ENCODE measurements at regions not wholly inside any gene's neighbourhood (a gene's known extent, or its start where the extent isn't known, plus 50 kb on each side); places are given as distances from the start of the nearest gene placed in this dataset.

DNA sequence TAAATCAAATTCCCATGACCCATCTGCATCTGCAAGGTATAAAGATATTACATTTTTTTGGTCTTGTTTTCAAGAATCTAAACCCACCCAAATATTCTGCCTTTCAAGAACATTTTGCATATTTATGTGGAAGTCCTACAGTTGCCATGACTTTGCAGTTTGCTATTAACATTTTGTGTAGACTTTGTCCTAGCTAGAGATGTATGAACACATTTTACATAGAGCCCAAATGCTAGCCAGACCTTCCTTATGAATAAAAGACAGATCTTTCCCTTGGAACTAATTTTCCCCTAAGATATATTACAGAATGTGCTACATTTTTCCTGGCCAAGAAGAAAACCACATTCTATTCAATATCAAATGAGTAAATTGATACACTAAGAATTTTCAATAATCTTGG lies 772.5 kb downstream of the KCNA4 start:
- H3K36me3 ChIP-seq (ENCODE audit: control insufficient read depth in 2 of 2, insufficient read depth in 1 of 2, low read length in 2 of 2) = no peaks in the 10 kb centered on the region
- ChIA-PET CTCF (interaction anchor here (0.5 to 0.6 kb wide), 2 partner anchors 140 to 707 kb away, joined by 3 to 4 read pairs; no protein-coding TSS in a partner anchor), POLR2A (no interaction called here)
- no peak overlapping the region for H3K4me3 ChIP-seq (ENCODE audit: low read depth, low read length)
- TF ChIP-seq ZNF354C (tag by site-specific recombination; IDR thresholded peaks at IDR 0.05; ENCODE audit: borderline replicate concordance, low read depth) (no peak), ZNF624 (tag by site-specific recombination; IDR thresholded peaks at IDR 0.05) (no peak), PRDM2 (tag by site-specific recombination; IDR thresholded peaks at IDR 0.05; ENCODE audit: borderline replicate concordance) (no peak)
- TF ChIP-seq, protein P1, sequence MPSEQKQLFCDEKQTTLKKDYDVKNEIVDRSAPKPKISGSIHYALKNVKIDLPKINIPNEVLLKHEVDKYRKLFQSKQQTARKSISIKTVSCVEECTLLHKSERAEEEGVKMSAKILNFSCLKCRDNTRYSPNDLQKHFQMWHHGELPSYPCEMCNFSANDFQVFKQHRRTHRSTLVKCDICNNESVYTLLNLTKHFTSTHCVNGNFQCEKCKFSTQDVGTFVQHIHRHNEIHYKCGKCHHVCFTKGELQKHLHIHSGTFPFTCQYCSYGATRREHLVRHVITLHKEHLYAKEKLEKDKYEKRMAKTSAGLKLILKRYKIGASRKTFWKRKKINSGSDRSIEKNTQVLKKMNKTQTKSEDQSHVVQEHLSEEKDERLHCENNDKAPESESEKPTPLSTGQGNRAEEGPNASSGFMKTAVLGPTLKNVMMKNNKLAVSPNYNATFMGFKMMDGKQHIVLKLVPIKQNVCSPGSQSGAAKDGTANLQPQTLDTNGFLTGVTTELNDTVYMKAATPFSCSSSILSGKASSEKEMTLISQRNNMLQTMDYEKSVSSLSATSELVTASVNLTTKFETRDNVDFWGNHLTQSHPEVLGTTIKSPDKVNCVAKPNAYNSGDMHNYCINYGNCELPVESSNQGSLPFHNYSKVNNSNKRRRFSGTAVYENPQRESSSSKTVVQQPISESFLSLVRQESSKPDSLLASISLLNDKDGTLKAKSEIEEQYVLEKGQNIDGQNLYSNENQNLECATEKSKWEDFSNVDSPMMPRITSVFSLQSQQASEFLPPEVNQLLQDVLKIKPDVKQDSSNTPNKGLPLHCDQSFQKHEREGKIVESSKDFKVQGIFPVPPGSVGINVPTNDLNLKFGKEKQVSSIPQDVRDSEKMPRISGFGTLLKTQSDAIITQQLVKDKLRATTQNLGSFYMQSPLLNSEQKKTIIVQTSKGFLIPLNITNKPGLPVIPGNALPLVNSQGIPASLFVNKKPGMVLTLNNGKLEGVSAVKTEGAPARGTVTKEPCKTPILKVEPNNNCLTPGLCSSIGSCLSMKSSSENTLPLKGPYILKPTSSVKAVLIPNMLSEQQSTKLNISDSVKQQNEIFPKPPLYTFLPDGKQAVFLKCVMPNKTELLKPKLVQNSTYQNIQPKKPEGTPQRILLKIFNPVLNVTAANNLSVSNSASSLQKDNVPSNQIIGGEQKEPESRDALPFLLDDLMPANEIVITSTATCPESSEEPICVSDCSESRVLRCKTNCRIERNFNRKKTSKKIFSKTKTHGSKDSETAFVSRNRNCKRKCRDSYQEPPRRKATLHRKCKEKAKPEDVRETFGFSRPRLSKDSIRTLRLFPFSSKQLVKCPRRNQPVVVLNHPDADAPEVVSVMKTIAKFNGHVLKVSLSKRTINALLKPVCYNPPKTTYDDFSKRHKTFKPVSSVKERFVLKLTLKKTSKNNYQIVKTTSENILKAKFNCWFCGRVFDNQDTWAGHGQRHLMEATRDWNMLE (tag by site-specific recombination; conservative IDR thresholded peaks at IDR 0.05; ENCODE audit: low read depth) = no peak
- H3K27ac ChIP-seq (ENCODE audit: extremely low read depth, low read depth, low read length) = no peak overlapping the region
- no peaks in the 10 kb centered on the region for H3K4me1 ChIP-seq (ENCODE audit: control insufficient read depth, insufficient read depth, low read length)
- no peaks in the 10 kb centered on the region for H3K9me3 ChIP-seq (ENCODE audit: control insufficient read depth, insufficient read depth, low read depth, low read length)

DNA sequence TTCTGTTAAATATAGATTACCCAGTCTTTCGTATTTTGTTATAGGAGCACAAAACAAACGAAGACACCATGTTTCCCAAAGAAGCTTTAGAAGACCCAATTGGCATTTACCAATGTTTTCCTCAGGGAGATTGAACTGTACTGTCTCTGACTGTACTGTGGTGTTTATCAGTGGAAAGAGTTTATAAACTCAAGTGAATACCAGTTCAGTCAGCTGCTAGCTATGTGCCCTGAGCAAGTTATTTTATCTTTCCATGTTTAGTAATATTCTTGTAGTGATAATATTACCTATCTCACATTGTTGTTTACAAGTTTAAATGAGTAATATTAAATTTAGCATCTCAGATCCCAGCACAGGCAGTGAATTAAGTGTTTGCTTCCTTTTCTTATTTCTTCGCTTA lies 773.2 kb downstream of the KCNA4 start:
- H3K36me3 ChIP-seq (ENCODE audit: control insufficient read depth in 2 of 2, insufficient read depth in 1 of 2, low read length in 2 of 2) = no peaks in the 10 kb centered on the region
- no peaks in the 10 kb centered on the region for H3K9me3 ChIP-seq (ENCODE audit: control insufficient read depth, insufficient read depth, low read depth, low read length)
- TF ChIP-seq ZNF184 (tag by site-specific recombination; IDR thresholded peaks at IDR 0.05) = no peak
- TF ChIP-seq ZNF350 (tag by site-specific recombination; IDR thresholded peaks at IDR 0.05) = no peak
- no peak for TF ChIP-seq KLF1 (tag by site-specific recombination; IDR thresholded peaks at IDR 0.05)
- TF ChIP-seq ZNF248 (tag by site-specific recombination; IDR thresholded peaks at IDR 0.05) = no peak
- TF ChIP-seq ZNF391 (tag by site-specific recombination; IDR thresholded peaks at IDR 0.05; ENCODE audit: borderline replicate concordance, low read depth) = no peak
- no peak for TF ChIP-seq ZNF473 (tag by site-specific recombination; IDR thresholded peaks at IDR 0.05)
- TF ChIP-seq ZNF792 (tag by site-specific recombination; IDR thresholded peaks at IDR 0.05) = no peak
- TF ChIP-seq ZNF530 (tag by site-specific recombination; IDR thresholded peaks at IDR 0.05; ENCODE audit: low read depth) = no peak
- TF ChIP-seq ZNF514 (tag by site-specific recombination; IDR thresholded peaks at IDR 0.05) = no peak
- no peak for TF ChIP-seq GLIS2 (tag by site-specific recombination; IDR thresholded peaks at IDR 0.05)
- no peak for TF ChIP-seq OSR2 (tag by site-specific recombination; IDR thresholded peaks at IDR 0.05)
- ChIA-PET POLR2A (no interaction called here), CTCF (interaction anchor here (0.5 kb wide), 1 partner anchor 118 kb away, joined by 3 read pairs; no protein-coding TSS in a partner anchor)
- no peak overlapping the region for H3K4me3 ChIP-seq (ENCODE audit: low read depth, low read length)
- no peaks in the 10 kb centered on the region for H3K4me1 ChIP-seq (ENCODE audit: control insufficient read depth, insufficient read depth, low read length)
- no peak overlapping the region for H3K27ac ChIP-seq (ENCODE audit: extremely low read depth, low read depth, low read length)
